ENCODE measurements at regions not wholly inside any gene's neighbourhood (a gene's known extent, or its start where the extent isn't known, plus 50 kb on each side); places are given as distances from the start of the nearest gene placed in this dataset.
"Not testable (repeated sequence)": the region's sequence is repeated elsewhere in the genome, so short reads cannot be mapped to it uniquely, and the experiment has no call there.

DNA sequence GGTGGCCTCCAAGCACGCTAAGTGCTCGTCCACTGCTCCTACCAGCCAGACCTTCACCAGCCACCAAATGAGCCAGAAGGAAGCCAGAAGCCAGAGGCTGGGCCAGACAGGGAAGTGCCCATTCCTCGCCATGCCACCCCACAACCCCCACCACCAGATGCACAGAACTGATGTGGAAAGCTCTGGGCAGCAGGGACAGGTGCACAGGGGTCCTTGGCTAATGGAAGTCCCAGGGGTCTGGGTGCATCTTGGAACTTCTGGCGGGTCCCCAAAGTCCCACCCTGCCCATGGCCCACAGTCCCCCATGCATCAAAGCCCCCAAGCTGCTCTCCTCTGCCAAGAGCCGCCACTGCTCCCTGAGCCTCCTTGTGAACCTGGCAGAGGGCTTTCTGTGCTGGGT is 173.1 kb upstream of the ID2 start:
- in situ Hi-C loops (cut with MboI; ENCODE audit: low sequenced_read_pairs), result no loop called here

DNA sequence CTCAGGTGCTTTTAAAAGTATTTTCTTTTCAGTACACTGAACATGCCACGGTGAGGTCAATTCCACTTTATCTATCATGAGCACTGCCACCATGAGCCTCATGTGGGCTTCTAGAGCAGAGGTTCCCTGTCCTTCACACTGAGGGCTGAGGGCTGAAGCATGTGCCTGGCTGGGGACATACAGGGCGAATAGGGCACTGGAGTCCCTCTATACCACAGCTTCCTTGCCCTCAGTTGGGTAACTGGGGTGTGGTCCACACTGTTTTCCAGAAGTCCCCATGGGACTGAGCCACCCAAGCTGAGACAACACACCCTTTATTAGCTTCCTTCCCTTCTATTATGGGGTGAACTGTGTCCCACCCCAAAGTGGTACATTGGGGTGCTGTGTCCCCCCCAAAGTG is 172.2 kb upstream of the ID2 start:
- in situ Hi-C loops (cut with MboI; ENCODE audit: low sequenced_read_pairs), result no loop called here

DNA sequence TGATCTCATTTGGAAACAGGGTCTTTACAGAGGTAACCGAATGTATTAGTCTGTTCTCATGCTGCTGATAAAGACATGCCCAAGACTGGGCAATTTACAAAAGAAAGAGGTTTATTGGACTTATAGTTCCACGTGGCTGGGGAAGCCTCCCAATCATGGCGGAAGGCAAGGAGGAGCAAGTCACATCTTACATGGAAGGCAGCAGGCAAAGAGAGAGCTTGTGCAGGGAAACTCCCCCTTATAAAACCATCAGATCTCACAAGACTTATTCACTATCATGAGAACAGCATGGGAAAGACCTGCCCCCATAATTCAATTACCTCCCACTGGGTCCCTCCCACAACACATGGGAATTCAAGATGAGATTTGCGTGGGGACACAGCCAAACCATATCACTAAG is 171.8 kb upstream of the ID2 start:
- in situ Hi-C loops (cut with MboI; ENCODE audit: low sequenced_read_pairs), result not testable (repeated sequence)

DNA sequence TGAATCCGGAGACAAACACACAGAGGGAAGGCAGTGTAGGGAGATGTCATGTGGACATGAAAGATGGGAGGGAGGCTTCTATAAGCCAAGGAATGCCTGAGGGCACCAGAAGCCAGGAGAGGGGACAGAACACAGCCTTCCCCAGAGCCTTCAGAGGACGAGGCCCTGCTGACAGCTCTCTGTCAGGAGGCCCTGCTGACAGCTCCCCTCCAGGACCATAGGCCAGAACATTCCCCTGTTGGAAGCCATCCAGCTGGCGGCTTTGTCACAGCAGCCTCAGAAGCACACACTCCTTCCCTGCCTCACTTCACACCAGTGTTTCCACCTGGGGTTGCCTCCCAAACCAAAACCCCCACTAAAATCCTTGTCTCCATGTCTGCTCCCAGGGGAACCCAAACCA is 171.3 kb upstream of the ID2 start:
- in situ Hi-C loops (cut with MboI; ENCODE audit: low sequenced_read_pairs), result no loop called here

DNA sequence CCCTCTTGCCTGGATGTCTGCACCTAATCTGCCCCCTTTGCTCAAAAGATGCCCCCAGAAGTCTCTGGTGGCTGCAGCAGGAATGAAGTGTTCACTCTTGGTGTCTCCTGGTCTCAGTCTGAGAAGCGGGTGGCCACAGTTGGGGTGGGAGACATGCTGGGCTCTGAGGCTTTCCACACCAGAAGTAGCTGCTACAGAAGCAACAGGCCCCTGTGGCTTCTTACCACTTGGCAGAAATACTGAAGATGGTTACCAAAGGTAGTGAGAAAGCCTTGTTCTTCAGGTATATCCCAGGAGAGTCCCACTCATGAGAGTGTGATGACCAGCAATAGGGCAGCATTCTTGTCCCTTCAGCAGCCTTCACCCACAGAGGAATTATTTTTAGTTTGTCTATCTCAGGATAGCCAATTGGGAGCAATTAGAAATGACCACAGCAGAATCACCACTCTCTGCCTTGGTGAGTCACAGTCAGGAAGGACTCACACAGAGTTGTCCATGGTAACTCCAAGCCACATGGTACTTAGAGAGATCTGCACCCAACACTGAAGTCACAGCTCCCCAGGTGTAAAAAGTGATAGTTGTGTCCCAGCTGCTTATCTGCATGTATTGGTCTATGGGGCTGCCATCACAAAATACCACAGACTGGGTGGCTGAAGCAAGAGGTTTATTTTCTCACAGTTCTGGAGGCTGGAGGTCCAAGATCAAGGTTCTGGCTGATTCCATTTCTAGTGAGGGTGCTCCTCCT is 169.8 kb upstream of the ID2 start:
- in situ Hi-C loops (cut with MboI; ENCODE audit: low sequenced_read_pairs), result no loop called here

DNA sequence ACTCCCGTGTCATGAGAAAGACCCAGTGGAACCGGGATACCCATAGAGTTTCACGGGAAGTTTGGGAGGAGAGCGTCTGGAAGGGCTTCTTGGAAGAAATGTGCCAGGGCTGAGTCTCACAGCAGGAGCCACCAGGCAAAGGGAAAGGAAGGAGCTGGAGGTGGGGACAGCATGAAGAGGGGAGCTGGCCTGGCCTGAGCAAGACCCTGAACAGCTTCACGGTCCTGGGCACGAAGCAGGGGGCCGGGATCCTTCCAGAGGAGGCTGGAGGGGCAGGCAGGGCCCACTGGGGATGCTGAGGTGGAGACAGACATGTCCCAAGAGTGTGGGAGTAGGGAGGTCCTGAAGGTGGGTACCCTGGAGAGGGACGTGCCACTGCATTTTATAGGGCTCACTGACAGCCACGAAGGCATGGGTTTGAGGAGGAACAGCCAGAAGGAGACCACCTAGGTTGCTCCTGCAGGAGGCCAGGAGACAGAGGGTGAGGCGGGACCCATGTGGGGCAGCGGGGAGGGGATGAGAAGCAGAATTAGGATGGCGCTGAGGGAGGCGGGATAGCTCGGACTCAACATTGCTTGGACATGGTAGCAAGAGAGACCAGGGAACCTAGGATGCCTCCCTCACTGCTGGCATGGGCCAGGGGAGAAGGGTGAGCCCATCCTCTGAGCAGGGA is 168.1 kb upstream of the ID2 start:
- in situ Hi-C loops (cut with MboI; ENCODE audit: low sequenced_read_pairs), result no loop called here

DNA sequence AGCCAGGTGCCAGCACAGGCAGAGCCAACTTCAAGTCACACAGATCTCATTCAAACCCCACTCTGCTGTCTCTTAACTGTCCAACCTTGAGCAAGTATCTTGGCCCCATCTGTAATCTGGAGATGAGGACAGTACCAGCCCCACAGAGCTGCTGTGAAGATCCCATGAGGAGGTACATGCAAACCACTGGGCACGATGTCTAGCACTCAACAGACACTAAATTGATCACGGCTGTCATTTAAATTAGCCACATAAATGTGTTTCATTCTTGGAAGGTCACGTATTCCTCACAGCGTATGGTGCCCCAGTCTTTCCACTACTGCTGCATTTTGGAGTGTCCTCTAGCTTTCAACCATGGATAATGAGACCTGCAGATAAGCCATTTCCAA is 167.6 kb upstream of the ID2 start:
- in situ Hi-C loops (cut with MboI; ENCODE audit: low sequenced_read_pairs), result no loop called here

DNA sequence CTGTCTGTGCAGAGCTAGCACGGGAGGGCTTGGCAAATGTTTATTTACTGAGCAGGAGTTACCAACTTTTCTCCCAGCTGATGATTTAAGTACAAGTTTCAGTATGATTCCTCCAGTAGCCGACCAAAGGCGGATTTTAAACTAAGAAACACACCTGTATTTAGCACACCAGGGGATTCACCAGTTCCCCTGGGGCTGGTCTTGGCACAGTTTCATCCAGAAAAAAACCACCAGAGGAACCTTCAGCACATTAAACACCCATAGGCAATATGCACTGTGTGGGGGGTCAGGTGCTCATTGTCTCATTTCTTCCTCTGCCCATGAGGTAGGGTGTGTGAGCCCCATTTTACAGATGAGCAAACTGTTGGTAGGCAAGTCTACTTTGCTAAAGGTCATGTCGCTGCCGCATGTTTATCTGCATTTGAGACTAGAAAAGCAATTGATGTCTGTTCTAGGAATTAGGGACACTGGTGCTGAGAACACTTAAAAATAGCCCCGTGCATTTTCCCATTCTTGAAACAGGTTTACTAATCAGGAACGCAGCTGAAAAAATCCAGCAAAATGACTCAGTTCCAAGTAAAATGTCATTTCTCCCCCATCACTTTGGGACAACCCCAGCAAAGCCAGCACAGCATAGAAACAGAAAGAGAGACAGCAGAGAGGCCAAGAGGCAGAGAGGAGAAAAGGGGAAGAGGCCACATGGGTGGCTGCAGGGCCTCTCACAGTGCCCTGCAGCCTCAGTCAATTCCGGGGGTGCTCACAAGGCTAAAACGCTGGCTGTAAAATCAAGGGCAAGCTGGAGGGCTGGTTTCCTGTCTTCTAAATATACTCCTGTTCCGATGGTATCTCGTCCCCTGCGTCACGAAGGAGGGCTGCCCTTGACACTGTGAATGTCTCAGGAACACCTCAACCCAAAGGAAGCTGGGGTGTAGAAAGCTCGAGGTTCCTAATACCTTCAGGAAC is 166.8 kb upstream of the ID2 start:
- in situ Hi-C loops (cut with MboI; ENCODE audit: low sequenced_read_pairs), result no loop called here

DNA sequence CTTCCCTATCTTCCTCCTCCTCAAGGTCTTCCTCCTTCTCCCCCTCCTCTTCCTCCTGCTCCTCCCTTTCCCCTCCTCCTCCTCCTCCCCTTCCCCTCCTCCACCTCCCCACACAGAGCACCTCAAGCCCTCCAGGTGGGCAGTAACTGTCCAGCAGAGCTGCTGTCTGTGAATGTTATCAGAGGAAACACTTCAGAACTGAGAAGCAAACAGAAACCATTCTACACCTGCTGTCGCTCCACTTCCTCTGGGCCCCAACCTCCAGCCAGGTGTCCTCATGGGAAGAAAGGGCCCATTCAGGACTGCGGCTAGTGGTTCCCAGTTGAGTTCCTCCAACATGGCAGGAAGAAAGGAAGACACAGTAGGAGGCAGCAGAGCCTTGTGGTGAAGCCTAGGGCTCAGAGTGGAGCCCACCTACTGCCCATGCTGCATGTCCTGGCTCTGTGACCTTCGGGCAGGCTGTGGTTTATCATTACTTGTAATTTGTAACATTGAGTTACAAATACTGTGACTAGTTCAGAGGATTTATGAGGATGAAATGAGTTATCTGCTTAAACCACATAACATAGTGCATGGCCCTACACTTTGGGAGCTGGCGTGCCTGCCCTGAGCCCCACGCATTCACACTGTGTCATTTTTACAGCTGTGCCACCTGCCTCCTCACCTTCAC is 165.9 kb upstream of the ID2 start:
- in situ Hi-C loops (cut with MboI; ENCODE audit: low sequenced_read_pairs), result no loop called here

DNA sequence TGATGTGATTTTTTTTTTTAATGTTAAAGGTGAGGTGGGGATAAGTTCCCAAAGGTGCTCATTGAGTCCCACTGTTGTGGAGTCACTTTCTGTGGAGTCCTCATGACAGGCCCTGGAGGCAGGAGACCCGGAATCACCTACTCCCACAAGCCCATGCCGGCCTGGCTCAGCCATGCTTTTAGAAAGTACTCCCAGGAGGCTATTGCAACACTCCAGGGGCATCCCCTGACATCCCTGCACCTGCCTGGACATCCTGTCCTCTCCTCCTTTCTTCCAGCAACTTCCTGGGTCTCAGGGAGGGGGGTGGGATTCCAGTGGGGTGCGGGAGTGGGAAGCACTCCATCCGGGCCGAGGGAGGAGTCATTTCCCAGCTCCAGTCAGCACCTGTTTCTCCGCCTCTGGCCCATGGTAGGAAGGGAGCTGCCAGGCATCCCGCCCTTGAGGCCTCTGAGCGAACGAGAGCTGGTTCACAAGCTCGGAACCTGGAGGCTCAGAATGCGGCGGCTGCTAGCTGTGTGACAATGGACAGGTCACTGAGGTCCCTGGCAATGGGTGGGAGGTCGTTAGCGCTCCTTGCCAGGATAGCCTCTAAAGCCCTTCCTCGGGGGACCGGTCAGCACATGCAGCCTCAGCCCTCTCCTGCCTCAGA is 163.9 kb upstream of the ID2 start:
- in situ Hi-C loops (cut with MboI; ENCODE audit: low sequenced_read_pairs), result no loop called here

DNA sequence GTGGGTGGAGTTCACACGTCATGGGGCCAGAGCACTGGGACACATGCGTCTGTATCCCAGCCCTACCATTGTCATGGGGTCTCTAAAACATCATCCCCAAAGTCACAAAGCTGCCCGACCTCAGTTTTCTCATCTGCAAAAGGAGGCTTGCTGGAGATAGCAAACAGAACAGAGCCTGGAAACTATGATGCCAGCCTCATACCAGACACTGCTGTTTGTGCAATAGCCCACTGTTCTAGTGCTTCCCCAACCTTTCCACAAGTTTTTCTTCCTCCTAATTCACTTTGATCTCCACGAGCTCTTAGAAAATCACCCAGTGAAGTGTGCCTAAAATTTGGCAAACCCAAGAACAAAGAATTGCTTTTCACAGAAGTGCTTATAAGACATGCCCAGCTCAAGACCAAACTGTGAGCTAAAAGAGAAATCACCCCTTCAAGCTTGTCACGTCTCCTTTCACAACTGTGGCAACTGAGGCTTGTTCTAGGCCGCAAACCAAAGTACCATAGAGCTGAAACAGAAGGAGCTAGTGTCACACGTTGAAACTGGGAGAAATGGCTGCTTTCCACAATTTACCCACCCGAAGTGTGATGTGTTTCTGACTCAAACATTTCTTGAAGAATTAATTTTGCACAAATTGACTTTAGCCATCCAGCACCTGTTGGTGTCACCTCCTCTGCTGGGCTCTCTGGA is 162.7 kb upstream of the ID2 start:
- in situ Hi-C loops (cut with MboI; ENCODE audit: low sequenced_read_pairs), result no loop called here

DNA sequence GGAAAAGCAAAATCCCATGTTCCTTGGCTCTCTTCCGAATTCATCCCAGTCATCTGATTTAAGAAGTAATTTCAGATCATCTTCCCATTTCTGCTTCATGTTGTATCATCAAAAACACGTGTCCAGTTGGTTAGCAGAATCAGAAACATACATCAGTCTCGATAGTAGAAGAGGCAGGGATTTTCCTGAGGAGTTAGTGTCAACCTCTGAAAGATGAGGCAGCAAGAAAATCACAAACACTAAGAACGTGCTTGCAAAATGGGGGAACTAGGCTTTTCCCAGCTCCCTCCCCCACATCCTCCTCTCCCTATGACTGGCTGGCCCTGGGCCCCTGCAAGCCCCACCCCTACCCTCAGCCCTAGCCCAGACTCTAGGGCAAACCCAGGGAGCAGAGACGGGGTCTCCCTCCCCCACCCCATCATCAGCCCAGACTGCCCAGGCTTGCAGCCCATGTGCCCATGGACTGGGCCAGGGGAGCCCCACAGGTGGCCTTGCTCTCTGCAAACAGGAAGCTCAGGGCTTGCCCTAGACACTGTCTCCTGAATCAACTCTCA is 161.0 kb upstream of the ID2 start:
- in situ Hi-C loops (cut with MboI; ENCODE audit: low sequenced_read_pairs), result no loop called here

DNA sequence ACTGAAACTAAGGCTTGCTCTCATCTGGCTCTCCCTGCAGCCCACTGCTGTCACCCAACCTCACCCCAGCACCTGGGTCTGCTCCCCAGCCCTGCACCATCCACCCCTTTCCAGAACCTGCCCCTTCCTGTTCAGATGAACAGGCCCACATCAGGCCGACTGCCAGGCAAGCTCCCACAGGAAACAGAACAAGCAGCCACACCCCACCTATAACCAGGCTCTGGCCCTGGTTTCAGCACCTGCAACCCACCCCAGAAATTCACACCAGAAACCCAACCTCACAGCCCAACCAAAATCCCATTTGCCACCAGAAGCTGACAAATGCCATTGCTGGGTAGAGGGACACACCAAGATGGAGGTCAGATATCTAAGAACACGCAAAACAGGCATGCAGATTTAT is 159.2 kb upstream of the ID2 start:
- in situ Hi-C loops (cut with MboI; ENCODE audit: low sequenced_read_pairs), result no loop called here

DNA sequence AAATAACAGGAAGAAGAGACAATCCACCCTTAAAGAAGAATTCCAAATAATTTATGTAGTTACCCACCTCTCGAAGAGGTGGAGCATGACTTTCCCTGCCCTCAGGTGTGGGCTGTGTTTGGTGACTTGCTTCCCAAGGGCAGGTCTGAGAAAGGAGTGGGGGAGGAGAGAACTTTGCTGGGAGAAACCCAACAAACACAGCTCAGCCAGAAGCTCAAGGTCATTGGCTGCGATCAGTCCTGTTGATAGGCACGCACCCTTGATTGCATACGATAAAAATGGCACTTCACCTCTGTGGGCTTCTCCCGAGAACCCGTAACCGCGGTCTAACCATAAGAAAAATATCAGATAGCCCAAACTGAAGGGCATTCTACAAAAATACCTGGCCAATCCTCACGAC is 157.5 kb upstream of the ID2 start:
- in situ Hi-C loops (cut with MboI; ENCODE audit: low sequenced_read_pairs), result no loop called here

DNA sequence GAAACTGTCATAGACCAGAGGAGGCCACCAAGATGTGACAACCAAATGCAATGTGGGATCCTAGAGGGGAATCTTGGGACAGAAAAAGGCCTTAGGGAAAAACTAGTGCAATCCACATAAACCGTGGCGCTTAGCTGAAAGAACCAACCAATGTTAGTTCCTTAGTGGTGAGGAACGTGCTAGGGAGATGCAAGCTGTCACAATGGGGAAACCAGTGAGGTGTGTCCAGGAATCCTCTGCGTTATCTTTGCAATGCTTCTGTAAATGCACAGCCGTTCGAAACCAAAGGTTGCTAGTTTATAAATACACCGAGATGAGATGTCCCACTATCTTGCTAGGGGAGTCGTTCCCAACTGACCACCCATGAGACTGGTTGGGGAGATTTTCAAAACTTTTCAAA is 157.0 kb upstream of the ID2 start:
- in situ Hi-C loops (cut with MboI; ENCODE audit: low sequenced_read_pairs), result no loop called here

DNA sequence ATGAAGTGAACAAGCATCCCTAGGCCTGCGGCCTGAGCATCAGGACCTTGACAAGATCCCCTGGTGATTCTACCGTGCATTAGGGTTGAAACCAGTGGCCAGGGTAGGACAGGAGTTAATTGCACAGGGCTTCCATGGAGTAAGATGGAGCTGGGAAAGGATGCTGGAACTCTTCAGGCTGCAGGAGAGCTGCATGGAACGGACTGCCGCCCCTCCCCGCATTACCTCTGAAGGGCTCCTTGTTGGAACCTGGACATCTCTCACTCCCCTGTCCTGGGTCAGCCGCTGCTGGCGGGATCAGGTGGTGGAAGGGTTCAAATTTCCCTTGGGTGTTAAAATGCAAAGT is 156.6 kb upstream of the ID2 start:
- in situ Hi-C loops (cut with MboI; ENCODE audit: low sequenced_read_pairs), result no loop called here

DNA sequence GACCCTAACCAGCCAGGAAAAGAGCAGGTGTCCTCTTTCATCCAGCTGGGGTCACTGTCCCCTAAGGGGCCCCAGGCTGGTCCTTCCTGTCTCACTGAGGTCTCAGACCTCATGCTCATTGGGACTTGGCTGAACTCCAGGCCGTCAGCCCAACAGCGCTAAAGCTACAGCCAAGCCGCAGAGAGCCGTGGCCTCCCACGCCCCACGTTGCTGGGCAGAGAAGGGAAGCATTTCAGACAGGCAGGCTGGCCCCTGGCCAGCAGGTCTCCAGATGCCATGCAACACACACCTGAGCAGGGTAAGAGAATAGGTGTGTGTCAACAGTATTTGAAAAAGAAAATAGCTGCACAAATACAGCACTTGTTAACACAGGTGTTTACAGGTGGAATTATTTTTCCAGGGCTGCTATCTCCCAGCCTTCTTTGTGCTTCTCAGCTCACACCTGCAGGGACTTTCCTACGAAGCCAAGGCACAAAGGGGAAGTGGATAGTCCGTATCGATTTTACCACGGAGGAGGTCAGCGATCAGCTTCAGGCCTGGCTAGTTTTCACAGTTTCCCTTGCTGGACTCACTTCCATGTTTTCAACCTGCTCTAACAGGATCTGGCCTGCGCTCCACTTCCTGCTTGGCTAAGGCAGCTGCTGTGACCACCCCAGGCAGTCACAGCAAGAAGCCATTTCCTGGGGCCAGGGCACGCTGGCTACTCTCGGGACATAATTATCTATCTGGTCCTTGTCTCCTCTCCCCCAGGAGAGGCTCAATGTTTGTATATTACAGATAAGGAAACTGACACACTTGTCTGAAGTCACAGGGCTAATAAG is 156.1 kb upstream of the ID2 start:
- in situ Hi-C loops (cut with MboI; ENCODE audit: low sequenced_read_pairs), result no loop called here

DNA sequence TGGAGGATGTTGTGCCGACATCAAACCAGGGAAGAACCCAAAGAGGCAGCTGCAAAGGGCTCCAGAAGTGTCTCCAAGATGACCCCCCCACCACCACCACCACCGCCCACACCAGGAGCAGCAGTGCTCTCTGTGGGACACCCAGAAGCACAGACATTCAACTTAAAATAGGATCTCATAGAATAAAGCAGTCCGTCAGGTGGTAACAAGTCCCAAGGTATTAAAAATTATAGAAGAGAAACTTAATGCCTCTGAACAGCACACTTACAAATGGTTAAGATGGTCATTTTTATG is 155.5 kb upstream of the ID2 start:
- in situ Hi-C loops (cut with MboI; ENCODE audit: low sequenced_read_pairs), result no loop called here

DNA sequence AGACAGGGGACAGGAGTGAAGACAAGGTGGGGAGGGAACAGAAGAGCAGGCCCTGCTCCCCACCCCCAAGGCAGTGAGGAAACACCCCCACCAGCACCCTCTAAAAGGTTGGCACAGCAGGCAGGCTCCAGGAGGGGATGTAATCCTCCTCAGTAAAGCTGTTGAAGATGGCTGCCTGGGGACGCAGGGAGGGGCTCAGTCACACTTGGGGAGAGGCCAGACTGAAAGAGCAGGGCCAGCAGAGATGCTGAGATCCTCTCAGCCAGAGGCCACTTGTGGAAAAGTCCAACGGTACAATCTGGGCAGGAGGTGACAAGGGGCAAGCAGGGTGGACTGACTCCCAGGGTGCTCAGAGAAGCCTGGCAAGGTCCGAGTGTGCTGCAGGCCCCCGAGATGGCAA is 154.8 kb upstream of the ID2 start:
- in situ Hi-C loops (cut with MboI; ENCODE audit: low sequenced_read_pairs), result no loop called here
